Parathyroid adenoma (tissue), 2 donors: ENCODE measurements at regions not wholly inside any gene's neighbourhood (a gene's known extent, or its start where the extent isn't known, plus 50 kb on each side); places are given as distances from the start of the nearest gene placed in this dataset.
"Not testable (repeated sequence)": the region's sequence is repeated elsewhere in the genome, so short reads cannot be mapped to it uniquely, and the experiment has no call there.

Experiments used
- H2AFZ ChIP-seq: fragments of 300-600 bp; sonication (generic); one replicate; pipeline ENCODE4 v1.7.0; 2017; ENCODE audit warnings: antibody characterized with exemption, mild to moderate bottlenecking
- H3K27ac ChIP-seq: fragments of 300-600 bp; sonication (generic); one replicate; pipeline ENCODE4 v1.7.0; 2017
- H3K27me3 ChIP-seq: fragments of 300-600 bp; sonication (generic); one replicate; pipeline ENCODE4 v1.7.0; 2017; ENCODE audit warnings: low read length; ENCODE audit not compliant: control insufficient read depth, insufficient read depth
- H3K36me3 ChIP-seq: fragments of 300-600 bp; sonication (generic); one replicate; pipeline ENCODE4 v1.7.0; 2017; ENCODE audit warnings: low read length; ENCODE audit not compliant: control insufficient read depth, insufficient read depth
- H3K4me1 ChIP-seq: fragments of 300-600 bp; sonication (generic); one replicate; pipeline ENCODE4 v1.7.0; 2017; ENCODE audit warnings: control low read depth
- H3K4me2 ChIP-seq: fragments of 300-600 bp; sonication (generic); one replicate; pipeline ENCODE4 v1.7.0; 2017; ENCODE audit warnings: low read length
- H3K4me3 ChIP-seq: fragments of 300-600 bp; sonication (generic); one replicate; pipeline ENCODE4 v1.7.0; 2017; ENCODE audit warnings: low read depth, low read length
- H3K79me2 ChIP-seq: fragments of 300-600 bp; sonication (generic); one replicate; pipeline ENCODE4 v1.7.0; 2017; ENCODE audit warnings: control low read depth
- H3K9ac ChIP-seq: fragments of 300-600 bp; sonication (generic); one replicate; pipeline ENCODE4 v1.7.0; 2017; ENCODE audit warnings: mild to moderate bottlenecking
- H3K9me3 ChIP-seq: fragments of 300-600 bp; sonication (generic); one replicate; pipeline ENCODE4 v1.7.0; 2017; ENCODE audit warnings: low read length; ENCODE audit not compliant: control insufficient read depth
- TF ChIP-seq, protein P1 (sequence below): fragments of 300-600 bp; sonication (generic); IDR thresholded peaks from one replicate; pipeline ENCODE4 v1.7.0; 2017; ENCODE audit warnings: antibody characterized with exemption, mild to moderate bottlenecking
- donor health status: primary hyperparathyroidism.

DNA sequence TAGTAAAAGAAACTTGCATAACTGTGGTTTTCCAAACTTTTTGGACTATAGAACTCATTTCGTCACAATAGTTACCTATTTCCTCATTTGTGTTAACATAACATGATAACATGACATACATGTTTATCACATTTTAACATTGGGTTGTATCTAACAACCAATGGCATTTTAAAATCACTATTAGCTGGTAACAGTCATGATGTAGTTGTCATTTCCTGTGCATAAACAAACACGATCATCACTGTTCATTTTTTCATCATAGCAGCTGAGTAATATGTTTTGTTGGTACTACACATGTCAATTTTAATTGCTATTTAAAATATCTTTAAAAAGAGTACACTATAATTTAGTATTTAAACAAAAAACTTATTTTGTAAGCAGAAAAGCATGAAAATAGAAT is 402.4 kb downstream of the SATB2 start:
- no peaks in the 10 kb centered on the region for H3K9me3 ChIP-seq

DNA sequence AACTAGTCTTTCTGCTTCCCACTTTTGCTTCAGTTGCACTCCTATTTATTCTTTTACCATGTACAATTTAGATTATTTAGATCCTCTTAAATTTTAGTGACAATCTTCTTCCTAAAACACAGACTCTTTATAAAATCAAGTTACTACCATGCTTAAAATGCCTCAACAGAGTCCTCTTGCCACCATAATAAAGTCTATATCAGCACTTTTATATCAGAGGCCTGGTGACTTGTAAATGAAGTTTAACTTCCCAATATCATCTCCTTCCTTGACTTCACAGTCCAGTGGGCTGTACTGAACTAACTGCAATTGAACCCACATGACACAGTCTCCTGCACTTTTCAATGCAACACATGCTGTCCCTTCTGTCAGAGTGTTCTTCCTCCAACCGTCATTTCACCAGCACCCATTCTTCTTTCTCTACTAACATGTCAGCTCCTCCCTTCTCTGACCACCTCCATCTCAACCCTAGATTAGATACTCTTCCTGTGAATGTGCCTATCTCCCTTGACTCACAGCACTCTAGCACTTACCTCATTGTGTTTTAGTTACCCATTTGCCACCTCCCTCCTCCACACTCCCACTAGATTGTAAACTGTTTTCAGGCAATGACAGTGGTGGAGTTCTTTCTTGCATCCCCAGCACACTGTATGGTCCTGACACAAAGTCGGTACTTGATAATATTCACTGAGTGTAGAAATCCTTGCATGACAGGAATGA is 414.9 kb downstream of the SATB2 start:
- TF ChIP-seq, protein P1, sequence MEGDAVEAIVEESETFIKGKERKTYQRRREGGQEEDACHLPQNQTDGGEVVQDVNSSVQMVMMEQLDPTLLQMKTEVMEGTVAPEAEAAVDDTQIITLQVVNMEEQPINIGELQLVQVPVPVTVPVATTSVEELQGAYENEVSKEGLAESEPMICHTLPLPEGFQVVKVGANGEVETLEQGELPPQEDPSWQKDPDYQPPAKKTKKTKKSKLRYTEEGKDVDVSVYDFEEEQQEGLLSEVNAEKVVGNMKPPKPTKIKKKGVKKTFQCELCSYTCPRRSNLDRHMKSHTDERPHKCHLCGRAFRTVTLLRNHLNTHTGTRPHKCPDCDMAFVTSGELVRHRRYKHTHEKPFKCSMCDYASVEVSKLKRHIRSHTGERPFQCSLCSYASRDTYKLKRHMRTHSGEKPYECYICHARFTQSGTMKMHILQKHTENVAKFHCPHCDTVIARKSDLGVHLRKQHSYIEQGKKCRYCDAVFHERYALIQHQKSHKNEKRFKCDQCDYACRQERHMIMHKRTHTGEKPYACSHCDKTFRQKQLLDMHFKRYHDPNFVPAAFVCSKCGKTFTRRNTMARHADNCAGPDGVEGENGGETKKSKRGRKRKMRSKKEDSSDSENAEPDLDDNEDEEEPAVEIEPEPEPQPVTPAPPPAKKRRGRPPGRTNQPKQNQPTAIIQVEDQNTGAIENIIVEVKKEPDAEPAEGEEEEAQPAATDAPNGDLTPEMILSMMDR: no peak
- H3K9ac ChIP-seq: no peak overlapping the region
- H3K27me3 ChIP-seq: no peaks in the 10 kb centered on the region
- no peak overlapping the region for H2AFZ ChIP-seq
- no peaks in the 10 kb centered on the region for H3K9me3 ChIP-seq
- no peak overlapping the region for H3K4me2 ChIP-seq
- no peaks in the 10 kb centered on the region for H3K79me2 ChIP-seq
- H3K4me3 ChIP-seq: no peak overlapping the region
- H3K4me1 ChIP-seq: no peaks in the 10 kb centered on the region
- H3K27ac ChIP-seq: no peak overlapping the region
- H3K36me3 ChIP-seq: no peaks in the 10 kb centered on the region

More for the DNA sequence above, 402.4 kb downstream of the SATB2 start:
- H3K9ac ChIP-seq: no peak overlapping the region
- H2AFZ ChIP-seq: no peak overlapping the region
- TF ChIP-seq, protein P1: no peak
- no peaks in the 10 kb centered on the region for H3K79me2 ChIP-seq
- no peak overlapping the region for H3K4me2 ChIP-seq
- no peak overlapping the region for H3K4me3 ChIP-seq
- no peak overlapping the region for H3K27ac ChIP-seq
- no peaks in the 10 kb centered on the region for H3K36me3 ChIP-seq
- no peaks in the 10 kb centered on the region for H3K27me3 ChIP-seq
- no peaks in the 10 kb centered on the region for H3K4me1 ChIP-seq

GRCh38 chr2:199040522-199040921 is 417.2 kb downstream of the SATB2 start:
- Histone ChIP-seq H2AFZ (no peak overlapping the region), H3K36me3 (no peaks in the 10 kb centered on the region), H3K79me2 (no peaks in the 10 kb centered on the region), H3K4me1 (no peaks in the 10 kb centered on the region), H3K27me3 (no peaks in the 10 kb centered on the region), H3K27ac (no peak overlapping the region), H3K9me3 (no peaks in the 10 kb centered on the region), H3K9ac (no peak overlapping the region), H3K4me2 (no peak overlapping the region), H3K4me3 (no peak overlapping the region)
- TF ChIP-seq, protein P1: no peak

DNA sequence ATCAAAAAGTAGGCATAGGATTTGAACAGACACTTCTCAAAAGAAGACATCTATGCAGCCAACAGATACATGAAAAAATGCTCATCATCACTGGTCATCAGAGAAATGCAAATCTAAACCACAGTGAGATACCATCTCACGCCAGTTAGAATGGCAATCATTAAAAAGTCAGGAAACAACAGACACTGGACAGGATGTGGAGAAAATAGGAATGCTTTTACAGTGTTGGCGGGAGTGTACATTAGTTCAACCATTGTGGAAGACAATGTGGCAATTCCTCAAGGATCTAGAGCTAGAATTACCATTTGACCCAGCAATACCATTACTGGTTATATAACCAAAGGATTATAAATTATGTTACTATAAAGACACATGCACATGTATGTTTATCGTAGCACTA is 424.0 kb downstream of the SATB2 start:
- H3K4me1 ChIP-seq, H2AFZ ChIP-seq, H3K79me2 ChIP-seq, H3K27ac ChIP-seq, H3K9ac ChIP-seq, H3K36me3 ChIP-seq, H3K9me3 ChIP-seq, H3K4me2 ChIP-seq, H3K27me3 ChIP-seq, H3K4me3 ChIP-seq: not testable (repeated sequence)

DNA sequence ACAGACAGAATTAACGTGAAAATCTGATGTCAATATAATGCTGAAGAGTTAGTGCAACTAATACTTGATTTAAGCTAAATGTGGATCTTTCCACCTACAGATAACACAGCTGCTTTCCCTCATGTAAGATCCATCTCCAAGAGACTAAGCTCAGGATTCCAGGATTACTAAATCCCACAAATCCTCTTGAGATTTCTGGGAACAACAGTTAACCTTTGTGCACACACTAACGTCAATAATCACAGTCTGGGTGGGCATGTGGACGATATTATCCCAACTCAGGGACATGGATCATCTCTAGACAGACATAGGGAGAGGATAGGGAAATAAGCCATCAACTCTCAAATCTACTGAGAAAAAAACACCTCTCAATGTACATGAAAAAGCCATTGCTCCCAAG is 432.6 kb downstream of the SATB2 start:
- Histone ChIP-seq H3K27ac (no peak overlapping the region), H3K4me3 (no peak overlapping the region), H2AFZ (no peak overlapping the region), H3K4me1 (no peaks in the 10 kb centered on the region), H3K36me3 (no peaks in the 10 kb centered on the region), H3K9ac (no peak overlapping the region), H3K9me3 (no peaks in the 10 kb centered on the region), H3K79me2 (no peaks in the 10 kb centered on the region), H3K4me2 (no peak overlapping the region), H3K27me3 (no peaks in the 10 kb centered on the region)
- TF ChIP-seq, protein P1: no peak
